ENCODE measurements at regions not wholly inside any gene's neighbourhood (a gene's known extent, or its start where the extent isn't known, plus 50 kb on each side); places are given as distances from the start of the nearest gene placed in this dataset.

- H3K27me3 ChIP-seq (ENCODE audit: insufficient read depth, low read length) = no peaks in the 10 kb centered on the region
- no peak overlapping the region for H3K4me3 ChIP-seq (ENCODE audit: low read length)
- peaks cover 63% of the 10 kb centered on the region for H3K4me1 ChIP-seq (ENCODE audit: insufficient read depth, low read length)
- H3K9me3 ChIP-seq (ENCODE audit: low read depth, low read length) = no peaks in the 10 kb centered on the region
These were observed 51.1 kb upstream of the EED start for GRCh38 chr11:86193297-86194095.

DNA sequence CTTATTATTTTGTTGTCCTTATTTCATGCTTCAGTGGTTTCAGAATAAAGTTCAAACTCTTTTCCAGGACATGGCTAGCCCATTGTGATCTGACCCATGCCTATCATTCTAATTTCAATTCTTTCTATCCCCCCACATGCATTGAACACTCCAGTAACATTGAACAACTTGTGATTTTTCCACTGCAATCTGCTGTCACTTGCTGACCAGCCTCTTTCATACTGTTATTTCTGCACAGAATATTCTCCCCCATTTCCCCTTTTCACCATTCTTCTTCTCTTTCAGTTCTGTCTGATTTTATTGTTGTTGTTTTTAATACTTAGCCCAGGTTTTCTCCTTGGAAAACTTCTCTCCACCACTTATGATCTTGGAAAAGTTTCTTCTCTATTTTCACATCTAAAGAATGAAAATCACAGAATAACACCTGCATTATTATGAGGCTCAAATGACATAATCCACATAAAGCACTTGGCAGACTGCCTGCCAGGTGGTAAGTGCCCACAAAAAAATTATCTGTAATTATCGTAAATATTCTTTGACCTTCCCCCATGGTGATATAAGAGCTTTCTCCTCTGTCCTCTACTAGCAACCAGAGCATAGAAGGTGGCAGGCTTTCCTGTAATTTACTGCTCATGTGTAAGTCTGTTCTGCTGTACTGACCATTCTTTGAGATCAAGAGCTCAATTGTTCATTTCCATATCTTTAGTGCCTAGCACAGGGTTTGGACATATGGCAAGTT is 51.9 kb upstream of the EED start:
- no peaks in the 10 kb centered on the region for H3K27me3 ChIP-seq (ENCODE audit: insufficient read depth, low read length)
- H3K4me3 ChIP-seq (ENCODE audit: low read length) = no peak overlapping the region
- no peaks in the 10 kb centered on the region for H3K9me3 ChIP-seq (ENCODE audit: low read depth, low read length)
- peaks cover 63% of the 10 kb centered on the region for H3K4me1 ChIP-seq (ENCODE audit: insufficient read depth, low read length)

DNA sequence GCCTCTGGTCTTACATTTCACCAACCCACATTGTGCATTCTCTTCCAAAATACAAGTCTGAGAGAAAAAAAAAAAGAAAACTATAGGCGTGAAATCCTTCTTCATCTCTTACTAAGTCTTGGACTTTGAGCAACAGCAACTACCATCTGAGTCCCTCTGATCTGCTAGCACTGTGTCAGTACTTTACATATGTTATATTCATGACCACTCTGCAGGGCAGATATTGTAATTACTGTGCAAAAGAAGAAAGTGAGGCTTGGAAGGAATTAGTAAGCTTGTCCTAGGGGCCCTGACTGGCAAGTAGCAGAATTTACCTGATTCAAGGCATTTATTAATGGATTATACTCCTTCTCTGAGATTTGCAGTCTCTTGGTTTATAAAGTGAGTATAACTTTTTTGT is 52.7 kb upstream of the EED start:
- Histone ChIP-seq H3K4me1 (ENCODE audit: insufficient read depth, low read length) (peaks cover 57% of the 10 kb centered on the region), H3K27me3 (ENCODE audit: insufficient read depth, low read length) (no peaks in the 10 kb centered on the region), H3K9me3 (ENCODE audit: low read depth, low read length) (no peaks in the 10 kb centered on the region), H3K4me3 (ENCODE audit: low read length) (no peak overlapping the region)

GRCh38 chr11:86187027-86187426 is 57.5 kb upstream of the EED start:
- Histone ChIP-seq H3K9me3 (ENCODE audit: low read depth, low read length) (no peaks in the 10 kb centered on the region), H3K27me3 (ENCODE audit: insufficient read depth, low read length) (no peaks in the 10 kb centered on the region), H3K4me1 (ENCODE audit: insufficient read depth, low read length) (peaks cover 30% of the 10 kb centered on the region)

DNA sequence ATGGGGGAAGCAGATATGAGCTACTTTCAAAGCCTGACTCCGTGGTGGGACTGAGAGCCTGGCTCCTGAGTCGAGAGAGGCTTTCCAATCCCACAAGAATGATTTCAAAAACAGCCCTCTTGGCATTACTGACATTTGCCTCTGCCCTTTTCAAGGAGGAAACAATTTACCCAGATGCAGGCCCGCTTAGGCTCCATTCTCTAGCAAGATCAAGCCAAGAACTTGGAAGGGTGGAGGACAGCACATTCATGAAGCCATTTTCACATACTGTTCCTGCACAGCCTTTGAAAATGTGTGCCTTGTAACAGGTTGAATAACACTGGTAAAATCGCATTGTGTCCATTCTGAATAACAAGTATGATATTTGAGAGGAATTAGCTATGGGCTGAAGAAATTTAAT is 58.2 kb upstream of the EED start:
- H3K4me1 ChIP-seq (ENCODE audit: insufficient read depth, low read length) = peaks cover 25% of the 10 kb centered on the region
- no peaks in the 10 kb centered on the region for H3K9me3 ChIP-seq (ENCODE audit: low read depth, low read length)
- H3K27me3 ChIP-seq (ENCODE audit: insufficient read depth, low read length) = no peaks in the 10 kb centered on the region
- no peak overlapping the region for H3K4me3 ChIP-seq (ENCODE audit: low read length)

More at GRCh38 chr11:86187027-86187426, 57.5 kb upstream of the EED start:
- H3K4me3 ChIP-seq (ENCODE audit: low read length) = no peak overlapping the region

- H3K27me3 ChIP-seq (ENCODE audit: insufficient read depth, low read length) = no peaks in the 10 kb centered on the region
- peaks cover 34% of the 10 kb centered on the region for H3K4me1 ChIP-seq (ENCODE audit: insufficient read depth, low read length)
These were observed 59.2 kb upstream of the EED start for GRCh38 chr11:86185381-86185750.

GRCh38 chr11:86184728-86185380 is 59.7 kb upstream of the EED start:
- H3K27me3 ChIP-seq (ENCODE audit: insufficient read depth, low read length) = no peaks in the 10 kb centered on the region

More at GRCh38 chr11:86185381-86185750, 59.2 kb upstream of the EED start:
- Histone ChIP-seq H3K9me3 (ENCODE audit: low read depth, low read length) (no peaks in the 10 kb centered on the region), H3K4me3 (ENCODE audit: low read length) (no peak overlapping the region)

GRCh38 chr11:86183694-86184093 is 60.9 kb upstream of the EED start:
- H3K9me3 ChIP-seq (ENCODE audit: low read depth, low read length) = no peaks in the 10 kb centered on the region
- H3K4me1 ChIP-seq (ENCODE audit: insufficient read depth, low read length) = peaks cover 43% of the 10 kb centered on the region
- H3K4me3 ChIP-seq (ENCODE audit: low read length) = no peak overlapping the region
- no peaks in the 10 kb centered on the region for H3K27me3 ChIP-seq (ENCODE audit: insufficient read depth, low read length)

More at GRCh38 chr11:86184728-86185380, 59.7 kb upstream of the EED start:
- Histone ChIP-seq H3K4me1 (ENCODE audit: insufficient read depth, low read length) (peaks cover 39% of the 10 kb centered on the region), H3K9me3 (ENCODE audit: low read depth, low read length) (no peaks in the 10 kb centered on the region), H3K4me3 (ENCODE audit: low read length) (no peak overlapping the region)

GRCh38 chr11:86182976-86183584 is 61.5 kb upstream of the EED start:
- Histone ChIP-seq H3K27me3 (ENCODE audit: insufficient read depth, low read length) (no peaks in the 10 kb centered on the region), H3K4me1 (ENCODE audit: insufficient read depth, low read length) (peaks cover 48% of the 10 kb centered on the region), H3K4me3 (ENCODE audit: low read length) (no peak overlapping the region), H3K9me3 (ENCODE audit: low read depth, low read length) (no peaks in the 10 kb centered on the region)

- H3K4me1 ChIP-seq (ENCODE audit: insufficient read depth, low read length) = peaks cover 65% of the 10 kb centered on the region
- no peaks in the 10 kb centered on the region for H3K9me3 ChIP-seq (ENCODE audit: low read depth, low read length)
- no peaks in the 10 kb centered on the region for H3K27me3 ChIP-seq (ENCODE audit: insufficient read depth, low read length)
- H3K4me3 ChIP-seq (ENCODE audit: low read length) = no peak overlapping the region
These were observed 63.2 kb upstream of the EED start for GRCh38 chr11:86181379-86181778.

GRCh38 chr11:86180851-86181250 is 63.7 kb upstream of the EED start:
- Histone ChIP-seq H3K4me3 (ENCODE audit: low read length) (no peak overlapping the region), H3K27me3 (ENCODE audit: insufficient read depth, low read length) (no peaks in the 10 kb centered on the region), H3K4me1 (ENCODE audit: insufficient read depth, low read length) (peaks cover 71% of the 10 kb centered on the region), H3K9me3 (ENCODE audit: low read depth, low read length) (no peaks in the 10 kb centered on the region)

GRCh38 chr11:86180423-86180822 is 64.1 kb upstream of the EED start:
- Histone ChIP-seq H3K27me3 (ENCODE audit: insufficient read depth, low read length) (no peaks in the 10 kb centered on the region), H3K9me3 (ENCODE audit: low read depth, low read length) (no peaks in the 10 kb centered on the region), H3K4me3 (ENCODE audit: low read length) (no peak overlapping the region), H3K4me1 (ENCODE audit: insufficient read depth, low read length) (peaks cover 71% of the 10 kb centered on the region)

DNA sequence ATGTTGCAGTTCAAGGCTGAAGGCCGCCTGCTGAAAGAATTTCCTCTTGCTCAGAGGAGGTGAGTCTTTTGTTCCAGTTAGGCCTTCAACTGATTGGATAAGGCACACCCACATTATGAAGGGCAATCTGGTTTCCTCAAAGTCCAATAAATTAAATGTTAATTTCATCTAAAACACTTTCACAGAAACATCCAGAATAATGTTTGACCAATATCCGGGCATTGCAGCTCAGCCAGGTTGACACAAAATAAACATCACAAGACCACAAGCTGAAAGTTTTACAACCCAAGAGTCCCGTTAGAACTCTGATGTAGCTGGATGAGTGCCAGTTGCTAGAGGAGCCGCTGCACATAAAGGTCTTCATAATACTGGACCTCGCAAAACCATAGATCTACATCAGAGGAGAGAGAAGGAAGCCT is 64.9 kb upstream of the EED start:
- H3K4me1 ChIP-seq (ENCODE audit: insufficient read depth, low read length) = peaks cover 68% of the 10 kb centered on the region
- H3K27me3 ChIP-seq (ENCODE audit: insufficient read depth, low read length) = no peaks in the 10 kb centered on the region
- no peak overlapping the region for H3K4me3 ChIP-seq (ENCODE audit: low read length)
- H3K9me3 ChIP-seq (ENCODE audit: low read depth, low read length) = no peaks in the 10 kb centered on the region

- Histone ChIP-seq H3K4me3 (ENCODE audit: low read length) (no peak overlapping the region), H3K9me3 (ENCODE audit: low read depth, low read length) (no peaks in the 10 kb centered on the region), H3K27me3 (ENCODE audit: insufficient read depth, low read length) (no peaks in the 10 kb centered on the region), H3K4me1 (ENCODE audit: insufficient read depth, low read length) (peaks cover 64% of the 10 kb centered on the region)
These were observed 67.3 kb upstream of the EED start for GRCh38 chr11:86177302-86177701.
